ENCODE measurements at regions not wholly inside any gene's neighbourhood (a gene's known extent, or its start where the extent isn't known, plus 50 kb on each side); places are given as distances from the start of the nearest gene placed in this dataset.

GRCh38 chr18:56235071-56235470 is 403.3 kb downstream of the TXNL1 start:
- H3K36me3 ChIP-seq (ENCODE audit: control insufficient read depth, insufficient read depth, low read length): no peaks in the 10 kb centered on the region
- no peaks in the 10 kb centered on the region for H3K4me1 ChIP-seq (ENCODE audit: control insufficient read depth, insufficient read depth, low read length)
- H3K4me3 ChIP-seq (ENCODE audit: low read depth, low read length): no peak overlapping the region
- H3K9me3 ChIP-seq (ENCODE audit: control insufficient read depth, insufficient read depth, low read length): no peaks in the 10 kb centered on the region
- H3K27me3 ChIP-seq (ENCODE audit: control insufficient read depth, insufficient read depth, low read length): no peaks in the 10 kb centered on the region
- no peak overlapping the region for H3K9ac ChIP-seq (ENCODE audit: low read depth, low read length)

GRCh38 chr18:56233595-56233994 is 404.8 kb downstream of the TXNL1 start:
- no peaks in the 10 kb centered on the region for H3K4me1 ChIP-seq (ENCODE audit: control insufficient read depth, insufficient read depth, low read length)
- no peak overlapping the region for H3K4me3 ChIP-seq (ENCODE audit: low read depth, low read length)
- H3K36me3 ChIP-seq (ENCODE audit: control insufficient read depth, insufficient read depth, low read length): no peaks in the 10 kb centered on the region
- H3K9me3 ChIP-seq (ENCODE audit: control insufficient read depth, insufficient read depth, low read length): no peaks in the 10 kb centered on the region
- H3K27me3 ChIP-seq (ENCODE audit: control insufficient read depth, insufficient read depth, low read length): no peaks in the 10 kb centered on the region
- no peak overlapping the region for H3K9ac ChIP-seq (ENCODE audit: low read depth, low read length)

GRCh38 chr18:56226025-56226424 is 412.4 kb downstream of the TXNL1 start:
- Histone ChIP-seq H3K36me3 (ENCODE audit: control insufficient read depth, insufficient read depth, low read length) (no peaks in the 10 kb centered on the region), H3K9ac (ENCODE audit: low read depth, low read length) (no peak overlapping the region), H3K4me1 (ENCODE audit: control insufficient read depth, insufficient read depth, low read length) (no peaks in the 10 kb centered on the region), H3K27me3 (ENCODE audit: control insufficient read depth, insufficient read depth, low read length) (no peaks in the 10 kb centered on the region), H3K9me3 (ENCODE audit: control insufficient read depth, insufficient read depth, low read length) (no peaks in the 10 kb centered on the region), H3K4me3 (ENCODE audit: low read depth, low read length) (no peak overlapping the region)

- Histone ChIP-seq H3K9ac (ENCODE audit: low read depth, low read length) (no peak overlapping the region), H3K27me3 (ENCODE audit: control insufficient read depth, insufficient read depth, low read length) (no peaks in the 10 kb centered on the region), H3K4me1 (ENCODE audit: control insufficient read depth, insufficient read depth, low read length) (no peaks in the 10 kb centered on the region), H3K9me3 (ENCODE audit: control insufficient read depth, insufficient read depth, low read length) (no peaks in the 10 kb centered on the region), H3K4me3 (ENCODE audit: low read depth, low read length) (no peak overlapping the region), H3K36me3 (ENCODE audit: control insufficient read depth, insufficient read depth, low read length) (no peaks in the 10 kb centered on the region)
Measured at GRCh38 chr18:56224669-56225561, 413.5 kb downstream of the TXNL1 start.

GRCh38 chr18:56221195-56222065 is 417.0 kb downstream of the TXNL1 start:
- Histone ChIP-seq H3K4me1 (ENCODE audit: control insufficient read depth, insufficient read depth, low read length) (no peaks in the 10 kb centered on the region), H3K9ac (ENCODE audit: low read depth, low read length) (no peak overlapping the region), H3K9me3 (ENCODE audit: control insufficient read depth, insufficient read depth, low read length) (no peaks in the 10 kb centered on the region)

GRCh38 chr18:56217406-56217805 is 421.0 kb downstream of the TXNL1 start:
- Histone ChIP-seq H3K9me3 (ENCODE audit: control insufficient read depth, insufficient read depth, low read length) (no peaks in the 10 kb centered on the region), H3K4me1 (ENCODE audit: control insufficient read depth, insufficient read depth, low read length) (no peaks in the 10 kb centered on the region), H3K27me3 (ENCODE audit: control insufficient read depth, insufficient read depth, low read length) (no peaks in the 10 kb centered on the region), H3K9ac (ENCODE audit: low read depth, low read length) (no peak overlapping the region), H3K4me3 (ENCODE audit: low read depth, low read length) (no peak overlapping the region), H3K36me3 (ENCODE audit: control insufficient read depth, insufficient read depth, low read length) (no peaks in the 10 kb centered on the region)

More at GRCh38 chr18:56221195-56222065, 417.0 kb downstream of the TXNL1 start:
- Histone ChIP-seq H3K27me3 (ENCODE audit: control insufficient read depth, insufficient read depth, low read length) (no peaks in the 10 kb centered on the region), H3K4me3 (ENCODE audit: low read depth, low read length) (no peak overlapping the region), H3K36me3 (ENCODE audit: control insufficient read depth, insufficient read depth, low read length) (no peaks in the 10 kb centered on the region)

GRCh38 chr18:56214706-56215105 is 423.7 kb downstream of the TXNL1 start:
- no peaks in the 10 kb centered on the region for H3K27me3 ChIP-seq (ENCODE audit: control insufficient read depth, insufficient read depth, low read length)
- H3K4me1 ChIP-seq (ENCODE audit: control insufficient read depth, insufficient read depth, low read length): peaks cover 9% of the 10 kb centered on the region
- no peaks in the 10 kb centered on the region for H3K9me3 ChIP-seq (ENCODE audit: control insufficient read depth, insufficient read depth, low read length)
- no peak overlapping the region for H3K4me3 ChIP-seq (ENCODE audit: low read depth, low read length)
- H3K36me3 ChIP-seq (ENCODE audit: control insufficient read depth, insufficient read depth, low read length): no peaks in the 10 kb centered on the region
- H3K9ac ChIP-seq (ENCODE audit: low read depth, low read length): no peak overlapping the region

- no peak overlapping the region for H3K4me3 ChIP-seq (ENCODE audit: low read depth, low read length)
- no peak overlapping the region for H3K9ac ChIP-seq (ENCODE audit: low read depth, low read length)
- H3K9me3 ChIP-seq (ENCODE audit: control insufficient read depth, insufficient read depth, low read length): no peaks in the 10 kb centered on the region
- no peaks in the 10 kb centered on the region for H3K27me3 ChIP-seq (ENCODE audit: control insufficient read depth, insufficient read depth, low read length)
- no peaks in the 10 kb centered on the region for H3K36me3 ChIP-seq (ENCODE audit: control insufficient read depth, insufficient read depth, low read length)
- peaks cover 9% of the 10 kb centered on the region for H3K4me1 ChIP-seq (ENCODE audit: control insufficient read depth, insufficient read depth, low read length)
Measured at GRCh38 chr18:56210520-56210919, 427.9 kb downstream of the TXNL1 start.

GRCh38 chr18:56207989-56208388 is 430.4 kb downstream of the TXNL1 start:
- H3K9me3 ChIP-seq (ENCODE audit: control insufficient read depth, insufficient read depth, low read length): no peaks in the 10 kb centered on the region
- peaks cover 9% of the 10 kb centered on the region for H3K4me1 ChIP-seq (ENCODE audit: control insufficient read depth, insufficient read depth, low read length)
- H3K4me3 ChIP-seq (ENCODE audit: low read depth, low read length): no peak overlapping the region
- H3K9ac ChIP-seq (ENCODE audit: low read depth, low read length): no peak overlapping the region
- no peaks in the 10 kb centered on the region for H3K36me3 ChIP-seq (ENCODE audit: control insufficient read depth, insufficient read depth, low read length)
- H3K27me3 ChIP-seq (ENCODE audit: control insufficient read depth, insufficient read depth, low read length): no peaks in the 10 kb centered on the region

- no peaks in the 10 kb centered on the region for H3K36me3 ChIP-seq (ENCODE audit: control insufficient read depth, insufficient read depth, low read length)
Measured at GRCh38 chr18:56204052-56204451, 434.3 kb downstream of the TXNL1 start.

GRCh38 chr18:56202678-56203077 is 435.7 kb downstream of the TXNL1 start:
- Histone ChIP-seq H3K4me1 (ENCODE audit: control insufficient read depth, insufficient read depth, low read length) (no peaks in the 10 kb centered on the region), H3K9ac (ENCODE audit: low read depth, low read length) (no peak overlapping the region), H3K27me3 (ENCODE audit: control insufficient read depth, insufficient read depth, low read length) (no peaks in the 10 kb centered on the region), H3K9me3 (ENCODE audit: control insufficient read depth, insufficient read depth, low read length) (no peaks in the 10 kb centered on the region), H3K36me3 (ENCODE audit: control insufficient read depth, insufficient read depth, low read length) (no peaks in the 10 kb centered on the region), H3K4me3 (ENCODE audit: low read depth, low read length) (no peak overlapping the region)

More at GRCh38 chr18:56204052-56204451, 434.3 kb downstream of the TXNL1 start:
- Histone ChIP-seq H3K4me1 (ENCODE audit: control insufficient read depth, insufficient read depth, low read length) (no peaks in the 10 kb centered on the region), H3K9ac (ENCODE audit: low read depth, low read length) (no peak overlapping the region), H3K4me3 (ENCODE audit: low read depth, low read length) (no peak overlapping the region), H3K27me3 (ENCODE audit: control insufficient read depth, insufficient read depth, low read length) (no peaks in the 10 kb centered on the region), H3K9me3 (ENCODE audit: control insufficient read depth, insufficient read depth, low read length) (no peaks in the 10 kb centered on the region)
